ENCODE measurements at regions not wholly inside any gene's neighbourhood (a gene's known extent, or its start where the extent isn't known, plus 50 kb on each side); places are given as distances from the start of the nearest gene placed in this dataset.
"Not testable (repeated sequence)": the region's sequence is repeated elsewhere in the genome, so short reads cannot be mapped to it uniquely, and the experiment has no call there.

GRCh38 chr2:189337656-189338055 lies 103.6 kb upstream of the WDR75 start:
- no peak overlapping the region for H3K4me3 ChIP-seq (replicated peaks in 1 of 2; ENCODE audit: low read depth in 2 of 2, low read length in 2 of 2)
- peak; percentile 88 to 92 for DNase-seq (ENCODE audit: low read depth in 2 of 2)
- no peak for TF ChIP-seq CTCF (IDR thresholded peaks at IDR 0.05; ENCODE audit: low read depth, low read length)

GRCh38 chr2:189338115-189338514 lies 103.2 kb upstream of the WDR75 start:
- DNase-seq (ENCODE audit: low read depth in 2 of 2): no peak
- no peak overlapping the region for H3K4me3 ChIP-seq (replicated peaks in 1 of 2; ENCODE audit: low read depth in 2 of 2, low read length in 2 of 2)
- no peak for TF ChIP-seq CTCF (IDR thresholded peaks at IDR 0.05; ENCODE audit: low read depth, low read length)

GRCh38 chr2:189341077-189341476 lies 100.2 kb upstream of the WDR75 start:
- DNase-seq (ENCODE audit: low read depth in 2 of 2): no peak
- no peak overlapping the region for H3K4me3 ChIP-seq (replicated peaks in 1 of 2; ENCODE audit: low read depth in 2 of 2, low read length in 2 of 2)
- no peak for TF ChIP-seq CTCF (IDR thresholded peaks at IDR 0.05; ENCODE audit: low read depth, low read length)

GRCh38 chr2:189344043-189344442 lies 97.2 kb upstream of the WDR75 start:
- no peak overlapping the region for H3K4me3 ChIP-seq (replicated peaks in 1 of 2; ENCODE audit: low read depth in 2 of 2, low read length in 2 of 2)
- no peak for TF ChIP-seq CTCF (IDR thresholded peaks at IDR 0.05; ENCODE audit: low read depth, low read length)
- DNase-seq (ENCODE audit: low read depth in 2 of 2): no peak

GRCh38 chr2:189347540-189347939 lies 93.7 kb upstream of the WDR75 start:
- DNase-seq (ENCODE audit: low read depth in 2 of 2): peak; percentile 97 to 99
- H3K4me3 ChIP-seq (replicated peaks in 1 of 2; ENCODE audit: low read depth in 2 of 2, low read length in 2 of 2): no peak overlapping the region
- TF ChIP-seq CTCF (IDR thresholded peaks at IDR 0.05; ENCODE audit: low read depth, low read length): peak; percentile 4

GRCh38 chr2:189348369-189348768 lies 92.9 kb upstream of the WDR75 start:
- no peak for TF ChIP-seq CTCF (IDR thresholded peaks at IDR 0.05; ENCODE audit: low read depth, low read length)
- no peak overlapping the region for H3K4me3 ChIP-seq (replicated peaks in 1 of 2; ENCODE audit: low read depth in 2 of 2, low read length in 2 of 2)
- DNase-seq (ENCODE audit: low read depth in 2 of 2): peak in 1 of 2 donors; percentile 81

GRCh38 chr2:189350540-189351209 lies 90.6 kb upstream of the WDR75 start:
- TF ChIP-seq CTCF (IDR thresholded peaks at IDR 0.05; ENCODE audit: low read depth, low read length): no peak
- no peak overlapping the region for H3K4me3 ChIP-seq (replicated peaks in 1 of 2; ENCODE audit: low read depth in 2 of 2, low read length in 2 of 2)
- peak; percentile 86 to 95 for DNase-seq (ENCODE audit: low read depth in 2 of 2)

- H3K4me3 ChIP-seq (replicated peaks in 1 of 2; ENCODE audit: low read depth in 2 of 2, low read length in 2 of 2); DNase-seq (ENCODE audit: low read depth in 2 of 2): not testable (repeated sequence)
Observed at GRCh38 chr2:189351933-189352332, 89.3 kb upstream of the WDR75 start.

- not testable (repeated sequence) for H3K4me3 ChIP-seq (replicated peaks in 1 of 2; ENCODE audit: low read depth in 2 of 2, low read length in 2 of 2); DNase-seq (ENCODE audit: low read depth in 2 of 2)
Observed at GRCh38 chr2:189357375-189357774, 83.9 kb upstream of the WDR75 start.
